HEK293 (cell line): ENCODE measurements at regions not wholly inside any gene's neighbourhood (a gene's known extent, or its start where the extent isn't known, plus 50 kb on each side); places are given as distances from the start of the nearest gene placed in this dataset.

Experiments
- CTCF ChIA-PET: fragments of 350-600 bp; formaldehyde crosslinking; extraction: SDS; loops from one replicate; lab custom pipeline; 2021; ENCODE audit warnings: antibody characterized with exemption; lab: Yijun Ruan, JAX
- POLR2A ChIA-PET: fragments of 300-600 bp; formaldehyde crosslinking; extraction: SDS; loops from one replicate; lab custom pipeline; 2020; ENCODE audit warnings: antibody characterized with exemption, inconsistent platforms; lab: Yijun Ruan, JAX
- H3K27ac ChIP-seq: fragments of 200-500 bp; sonication (Bioruptor generic); 2 replicates; pipeline ENCODE4 v1.5.1; 2014; ENCODE audit warnings: low read depth, low read length, control low read depth, inconsistent platforms; ENCODE audit errors: extremely low read depth
- H3K36me3 ChIP-seq, 2 experiments: fragments of 200-500 bp in 1 of 2; sonication (Bioruptor generic) in 1 of 2; 1 replicate in 1 of 2; 2 replicates in 1 of 2; pipeline ENCODE4 v1.5.1; 2014 to 2017; ENCODE audit warnings: inconsistent platforms in 2 of 2, low read length in 2 of 2; ENCODE audit not compliant: control insufficient read depth in 2 of 2, insufficient read depth in 1 of 2
- H3K4me1 ChIP-seq: fragments of 200-500 bp; sonication (Bioruptor generic); 2 replicates; pipeline ENCODE4 v1.5.1; 2014; ENCODE audit warnings: mild to moderate bottlenecking, low read length, inconsistent platforms; ENCODE audit not compliant: control insufficient read depth, insufficient read depth
- H3K4me3 ChIP-seq: 2 replicates; pipeline ENCODE4 v1.5.1; 2011; ENCODE audit warnings: low read depth, mild to moderate bottlenecking, control low read depth, low read length, moderate library complexity
- H3K9me3 ChIP-seq: fragments of 200-500 bp; sonication (Bioruptor generic); 2 replicates; pipeline ENCODE4 v1.5.1; 2014; ENCODE audit warnings: low read depth, low read length, inconsistent platforms; ENCODE audit not compliant: control insufficient read depth, insufficient read depth
- ELK4 ChIP-seq: IDR thresholded peaks from 2 replicates; pipeline ENCODE4 v1.6.1; 2011; ENCODE audit warnings: mild to moderate bottlenecking, low read depth, low read length, borderline replicate concordance
- PBX3 ChIP-seq: sonication (generic); formaldehyde crosslinking; IDR thresholded peaks from 2 replicates; pipeline ENCODE4 v1.8.1; 2022; ENCODE audit warnings: mild to moderate bottlenecking, moderate library complexity, missing genetic modification reagents
- RBAK ChIP-seq: fragments of 450-650 bp; formaldehyde crosslinking; IDR thresholded peaks from 2 replicates; pipeline ENCODE4 v1.5.1; 2016; ENCODE audit warnings: missing biosample characterization, missing genetic modification characterization
- REST ChIP-seq: fragments of 450-650 bp; formaldehyde crosslinking; IDR thresholded peaks from 2 replicates; pipeline ENCODE4 v1.5.1; 2016; ENCODE audit warnings: missing biosample characterization, missing genetic modification characterization
- YY1 ChIP-seq: fragments of 450-650 bp; formaldehyde crosslinking; IDR thresholded peaks from 2 replicates; pipeline ENCODE4 v1.5.1; 2018; ENCODE audit warnings: missing biosample characterization, missing genetic modification characterization
- YY2 ChIP-seq: fragments of 450-650 bp; formaldehyde crosslinking; IDR thresholded peaks from 2 replicates; pipeline ENCODE4 v1.5.1; 2016; ENCODE audit warnings: missing biosample characterization, missing genetic modification characterization
- ZBTB48 ChIP-seq: fragments of 450-650 bp; formaldehyde crosslinking; IDR thresholded peaks from 2 replicates; pipeline ENCODE4 v1.5.1; 2016; ENCODE audit warnings: missing biosample characterization, missing genetic modification characterization
- ZBTB6 ChIP-seq: fragments of 450-650 bp; formaldehyde crosslinking; IDR thresholded peaks from 2 replicates; pipeline ENCODE4 v1.5.1; 2017; ENCODE audit warnings: missing biosample characterization, missing genetic modification characterization
- ZFP3 ChIP-seq: fragments of 450-650 bp; formaldehyde crosslinking; IDR thresholded peaks from 2 replicates; pipeline ENCODE4 v1.5.1; 2016; ENCODE audit warnings: low read depth, missing biosample characterization, missing genetic modification characterization
- ZNF140 ChIP-seq: fragments of 450-650 bp; formaldehyde crosslinking; IDR thresholded peaks from 2 replicates; pipeline ENCODE4 v1.5.1; 2016; ENCODE audit warnings: missing biosample characterization, missing genetic modification characterization
- ZNF148 ChIP-seq: fragments of 450-650 bp; formaldehyde crosslinking; IDR thresholded peaks from 2 replicates; pipeline ENCODE4 v1.5.0; 2017; ENCODE audit warnings: missing biosample characterization, missing genetic modification characterization, borderline replicate concordance
- ZNF16 ChIP-seq: fragments of 450-650 bp; formaldehyde crosslinking; IDR thresholded peaks from 2 replicates; pipeline ENCODE4 v1.5.1; 2016; ENCODE audit warnings: low read depth, missing biosample characterization, missing genetic modification characterization
- ZNF169 ChIP-seq: fragments of 450-650 bp; formaldehyde crosslinking; IDR thresholded peaks from 2 replicates; pipeline ENCODE4 v1.5.1; 2016; ENCODE audit warnings: missing biosample characterization, missing genetic modification characterization
- ZNF341 ChIP-seq: fragments of 450-650 bp; formaldehyde crosslinking; IDR thresholded peaks from 2 replicates; pipeline ENCODE4; 2016; ENCODE audit warnings: low read depth, missing biosample characterization, missing genetic modification characterization
- ZNF391 ChIP-seq: fragments of 450-650 bp; formaldehyde crosslinking; IDR thresholded peaks from 2 replicates; pipeline ENCODE4 v1.5.1; 2016; ENCODE audit warnings: low read depth, missing biosample characterization, missing genetic modification characterization, borderline replicate concordance
- ZNF521 ChIP-seq: fragments of 450-650 bp; formaldehyde crosslinking; IDR thresholded peaks from 2 replicates; pipeline ENCODE4 v1.5.1; 2017; ENCODE audit warnings: missing biosample characterization, mild to moderate bottlenecking, missing genetic modification characterization
- ZNF530 ChIP-seq: fragments of 450-650 bp; formaldehyde crosslinking; IDR thresholded peaks from 2 replicates; pipeline ENCODE4 v1.5.1; 2016; ENCODE audit warnings: low read depth, missing biosample characterization, missing genetic modification characterization
- ZNF580 ChIP-seq: fragments of 450-650 bp; formaldehyde crosslinking; IDR thresholded peaks from 2 replicates; pipeline ENCODE4 v1.5.1; 2016; ENCODE audit warnings: missing biosample characterization, missing genetic modification characterization
- ZNF621 ChIP-seq: fragments of 450-650 bp; formaldehyde crosslinking; IDR thresholded peaks from 2 replicates; pipeline ENCODE4 v1.5.1; 2017; ENCODE audit warnings: missing biosample characterization, missing genetic modification characterization
- ZNF670 ChIP-seq: fragments of 450-650 bp; formaldehyde crosslinking; IDR thresholded peaks from 2 replicates; pipeline ENCODE4 v1.5.1; 2016; ENCODE audit warnings: missing biosample characterization, missing genetic modification characterization, low read depth
- ZNF692 ChIP-seq: fragments of 450-650 bp; formaldehyde crosslinking; IDR thresholded peaks from 2 replicates; pipeline ENCODE4 v1.5.1; 2016; ENCODE audit warnings: missing biosample characterization, missing genetic modification characterization
- ZNF704 ChIP-seq: fragments of 450-650 bp; formaldehyde crosslinking; IDR thresholded peaks from 2 replicates; pipeline ENCODE4 v1.5.1; 2016; ENCODE audit warnings: missing biosample characterization, missing genetic modification characterization
- ZNF777 ChIP-seq: fragments of 450-650 bp; formaldehyde crosslinking; IDR thresholded peaks from 2 replicates; pipeline ENCODE4 v1.5.1; 2017; ENCODE audit warnings: missing biosample characterization, missing genetic modification characterization, borderline replicate concordance
- ZSCAN4 ChIP-seq: fragments of 450-650 bp; formaldehyde crosslinking; IDR thresholded peaks from 2 replicates; pipeline ENCODE4 v1.5.1; 2017; ENCODE audit warnings: missing biosample characterization, missing genetic modification characterization

- TF ChIP-seq ELK4, result no peak
- no peak for TF ChIP-seq ZNF521
- no peak for TF ChIP-seq ZNF670 (tag by site-specific recombination)
- TF ChIP-seq ZNF16, result no peak
- TF ChIP-seq YY2 (tag by site-specific recombination), result no peak
- no peak for TF ChIP-seq REST (tag by site-specific recombination)
- TF ChIP-seq ZBTB6, result no peak
- TF ChIP-seq ZNF580, result no peak
- TF ChIP-seq ZNF777, result no peak
These were observed 2348.4 kb downstream of the PCDH7 start (continued) for GRCh38 chr4:33068539-33068938.

- H3K36me3 ChIP-seq, result no peaks in the 10 kb centered on the region
- H3K4me1 ChIP-seq, result no peaks in the 10 kb centered on the region
- no peaks in the 10 kb centered on the region for H3K9me3 ChIP-seq
- POLR2A ChIA-PET, result no interaction called here
- TF ChIP-seq ZNF391 (tag by site-specific recombination) (no peak), PBX3 (CRISPR knock-in tag) (no peak), ZNF341 (tag by site-specific recombination) (no peak), ZNF148 (no peak), ZNF621 (no peak), ZBTB48 (tag by site-specific recombination) (no peak), ZNF530 (tag by site-specific recombination) (no peak), ZFP3 (tag by site-specific recombination) (no peak), ZNF704 (tag by site-specific recombination) (no peak), ZNF169 (tag by site-specific recombination) (no peak), YY1 (no peak), ZNF692 (no peak), ZNF140 (tag by site-specific recombination) (no peak), ZSCAN4 (no peak), RBAK (tag by site-specific recombination) (no peak)
- no peak overlapping the region for H3K4me3 ChIP-seq
- CTCF ChIA-PET, result no interaction called here
- H3K27ac ChIP-seq, result no peak overlapping the region
These were observed 2351.4 kb downstream of the PCDH7 start for GRCh38 chr4:33071535-33071934.
